IMR-90 (cell line): ENCODE measurements at regions not wholly inside any gene's neighbourhood (a gene's known extent, or its start where the extent isn't known, plus 50 kb on each side); places are given as distances from the start of the nearest gene placed in this dataset.

ENCODE experiments used
- ATAC-seq: fragments of 200-7000 bp; cut with Tn5 transposase; 2 replicates; pipeline ENCODE4 v1.9.1; 2020; ENCODE audit warnings: low read depth, mild to moderate bottlenecking, moderate library complexity
- BruUV-seq: library from RNA; stranded (reverse); fragments of 400-500 nt; replicated peaks from 2 replicates; lab custom pipeline; 2021; lab: Mats Ljungman, UMichigan
- CTCF ChIA-PET: fragments of 300-600 bp; formaldehyde crosslinking; extraction: SDS; loops from one replicate; lab custom pipeline; 2021; ENCODE audit warnings: antibody characterized with exemption; lab: Yijun Ruan, JAX
- POLR2A ChIA-PET: fragments of 300-600 bp; sonication (Branson Sonifier 250); formaldehyde crosslinking; loops from one replicate; lab custom pipeline; 2022; ENCODE audit warnings: antibody characterized with exemption; ENCODE audit not compliant: unreplicated experiment; lab: Charles Lee
- DNase-seq: peaks from one replicate; pipeline ENCODE4 v3.0.0; 2013
- H2AFZ ChIP-seq: replicated peaks from 2 replicates; pipeline ENCODE3; 2013; ENCODE audit warnings: low read length, mild to moderate bottlenecking; ENCODE audit not compliant: poor library complexity
- H2AK5ac ChIP-seq: 2 replicates; pipeline ENCODE4 v1.6.1; 2013; ENCODE audit warnings: low read depth, low read length, inconsistent platforms
- H2AK9ac ChIP-seq: replicated peaks from 2 replicates; pipeline ENCODE3; 2013; ENCODE audit warnings: mild to moderate bottlenecking, low read depth, low read length, moderate library complexity; ENCODE audit not compliant: poor library complexity
- H2BK120ac ChIP-seq: 2 replicates; pipeline ENCODE4 v1.6.1; 2013; ENCODE audit warnings: low read depth, low read length, inconsistent platforms
- H2BK15ac ChIP-seq: 3 replicates; pipeline ENCODE4 v1.6.1; 2013; ENCODE audit warnings: low read depth, low read length, inconsistent platforms
- H2BK20ac ChIP-seq: 2 replicates; pipeline ENCODE4 v1.6.1; 2013; ENCODE audit warnings: low read depth, mild to moderate bottlenecking, inconsistent platforms, low read length, moderate library complexity
- H2BK5ac ChIP-seq: 2 replicates; pipeline ENCODE4 v1.6.1; 2013; ENCODE audit warnings: mild to moderate bottlenecking, low read depth, low read length, inconsistent platforms; ENCODE audit not compliant: poor library complexity, severe bottlenecking
- H3K14ac ChIP-seq: replicated peaks from 2 replicates; pipeline ENCODE4 v1.6.1; 2013; ENCODE audit warnings: low read depth, low read length, inconsistent platforms
- H3K18ac ChIP-seq: 2 replicates; pipeline ENCODE4 v1.6.1; 2013; ENCODE audit warnings: low read depth, low read length, control low read depth
- H3K23ac ChIP-seq: 2 replicates; pipeline ENCODE4 v1.6.1; 2013; ENCODE audit warnings: low read depth, low read length, inconsistent platforms
- H3K27ac ChIP-seq: 2 replicates; pipeline ENCODE4 v1.5.1; 2013; ENCODE audit warnings: mild to moderate bottlenecking, control low read depth, low read length; ENCODE audit not compliant: insufficient read depth
- H3K27me3 ChIP-seq: 2 replicates; pipeline ENCODE4 v1.6.1; 2013; ENCODE audit warnings: low read length; ENCODE audit not compliant: control insufficient read depth, insufficient read depth
- H3K36me3 ChIP-seq: 2 replicates; pipeline ENCODE4 v1.6.1; 2013; ENCODE audit warnings: low read length, mixed read lengths; ENCODE audit not compliant: control insufficient read depth, insufficient read depth
- H3K4ac ChIP-seq: 2 replicates; pipeline ENCODE4 v1.6.1; 2013; ENCODE audit warnings: low read depth, low read length, inconsistent platforms
- H3K4me1 ChIP-seq: 2 replicates; pipeline ENCODE4 v1.6.1; 2013; ENCODE audit warnings: low read length, mixed read lengths; ENCODE audit not compliant: control insufficient read depth, insufficient read depth
- H3K4me2 ChIP-seq: 2 replicates; pipeline ENCODE4 v1.6.1; 2013; ENCODE audit warnings: low read depth, mild to moderate bottlenecking, control low read depth, low read length, moderate library complexity
- H3K4me3 ChIP-seq: 2 replicates; pipeline ENCODE4 v1.5.1; 2013; ENCODE audit warnings: low read depth, mild to moderate bottlenecking, control low read depth, low read length, moderate library complexity; ENCODE audit not compliant: insufficient read depth
- H3K56ac ChIP-seq: 2 replicates; pipeline ENCODE4 v1.6.1; 2013; ENCODE audit warnings: low read length, inconsistent platforms; ENCODE audit not compliant: insufficient read depth; ENCODE audit errors: extremely low read depth
- H3K79me1 ChIP-seq, 2 experiments: 2 replicates each; pipeline ENCODE4 v1.6.1; 2013; ENCODE audit warnings: low read length in 2 of 2, inconsistent platforms in 1 of 2, low read depth in 1 of 2
- H3K9ac ChIP-seq: 2 replicates; pipeline ENCODE4 v1.6.1; 2013; ENCODE audit warnings: low read depth, low read length, control low read depth
- H3K9me1 ChIP-seq: 2 replicates; pipeline ENCODE4 v1.6.1; 2013; ENCODE audit warnings: low read length, inconsistent platforms; ENCODE audit not compliant: insufficient read depth
- H3K9me3 ChIP-seq: 2 replicates; pipeline ENCODE4 v1.6.1; 2013; ENCODE audit warnings: low read length; ENCODE audit not compliant: control insufficient read depth, insufficient read depth
- H4K20me1 ChIP-seq: 2 replicates; pipeline ENCODE4 v1.6.1; 2013; ENCODE audit warnings: low read length, inconsistent platforms; ENCODE audit not compliant: insufficient read depth
- H4K5ac ChIP-seq: 2 replicates; pipeline ENCODE4 v1.6.1; 2013; ENCODE audit warnings: mild to moderate bottlenecking, low read depth, low read length, control low read depth
- H4K8ac ChIP-seq, 2 experiments: 2 replicates each; pipeline ENCODE4 v1.6.1; 2013; ENCODE audit warnings: low read depth in 2 of 2, low read length in 2 of 2, control low read depth in 1 of 2, inconsistent platforms in 1 of 2
- H4K91ac ChIP-seq: 2 replicates; pipeline ENCODE4 v1.6.1; 2013; ENCODE audit warnings: low read depth, low read length, inconsistent platforms; ENCODE audit not compliant: insufficient read depth
- BHLHE40 ChIP-seq: fragments of 150-350 bp; IDR thresholded peaks from 2 replicates; pipeline ENCODE4 v1.6.1; 2016; ENCODE audit warnings: mild to moderate bottlenecking, low read depth, low read length
- CEBPB ChIP-seq: IDR thresholded peaks from 2 replicates; pipeline ENCODE4 v1.6.1; 2012; ENCODE audit warnings: low read depth, low read length, improper control_type of control experiment
- CHD1 ChIP-seq: IDR thresholded peaks from 2 replicates; pipeline ENCODE4 v1.6.1; 2012; ENCODE audit warnings: low read depth, low read length, improper control_type of control experiment
- CTCF ChIP-seq: conservative IDR thresholded peaks from 2 replicates; pipeline ENCODE4 v1.5.1; 2012; ENCODE audit warnings: mild to moderate bottlenecking, low read depth, low read length, improper control_type of control experiment
- ELK1 ChIP-seq: fragments of 150-350 bp; IDR thresholded peaks from 2 replicates; pipeline ENCODE4 v1.6.1; 2016; ENCODE audit warnings: low read depth, mild to moderate bottlenecking, low read length, moderate library complexity, borderline replicate concordance
- FOS ChIP-seq: fragments of 150-350 bp; IDR thresholded peaks from 2 replicates; pipeline ENCODE4 v1.6.1; 2016; ENCODE audit warnings: low read depth, low read length
- MAFK ChIP-seq: IDR thresholded peaks from 2 replicates; pipeline ENCODE4 v1.6.1; 2012; ENCODE audit warnings: low read depth, low read length, improper control_type of control experiment
- MAZ ChIP-seq: IDR thresholded peaks from 2 replicates; pipeline ENCODE4 v1.6.1; 2012; ENCODE audit warnings: low read depth, mild to moderate bottlenecking, low read length, improper control_type of control experiment, moderate library complexity, borderline replicate concordance
- MXI1 ChIP-seq: IDR thresholded peaks from 2 replicates; pipeline ENCODE4 v1.6.1; 2012; ENCODE audit warnings: low read depth, mild to moderate bottlenecking, low read length, moderate library complexity, borderline replicate concordance
- NFE2L2 ChIP-seq: fragments of 150-350 bp; IDR thresholded peaks from 2 replicates; pipeline ENCODE4 v1.6.1; 2016; ENCODE audit warnings: low read depth, mild to moderate bottlenecking, low read length
- POLR2A ChIP-seq: IDR thresholded peaks from 2 replicates; pipeline ENCODE4 v1.6.1; 2012; ENCODE audit warnings: mild to moderate bottlenecking, low read depth, low read length
- RAD21 ChIP-seq: IDR thresholded peaks from 2 replicates; pipeline ENCODE4 v1.6.1; 2012; ENCODE audit warnings: low read length, improper control_type of control experiment
- RCOR1 ChIP-seq: IDR thresholded peaks from 2 replicates; pipeline ENCODE4 v1.6.1; 2012; ENCODE audit warnings: mild to moderate bottlenecking, low read length, improper control_type of control experiment; ENCODE audit not compliant: insufficient replicate concordance
- RFX5 ChIP-seq: IDR thresholded peaks from 2 replicates; pipeline ENCODE4 v1.8.0; 2012; ENCODE audit warnings: low read depth, mild to moderate bottlenecking, low read length, moderate library complexity
- SMC3 ChIP-seq: fragments of 150-350 bp; IDR thresholded peaks from 2 replicates; pipeline ENCODE4 v1.6.1; 2016; ENCODE audit warnings: low read depth, mild to moderate bottlenecking, antibody characterized with exemption, low read length, moderate library complexity
- USF2 ChIP-seq: fragments of 150-350 bp; IDR thresholded peaks from 2 replicates; pipeline ENCODE4 v1.6.1; 2017; ENCODE audit warnings: mild to moderate bottlenecking, antibody characterized with exemption, low read length, low read depth
- WGBS, 2 experiments: methylation state at CpG; one replicate each; pipeline versions ENCODE4 v1.1.5 to v1.1.7; 2013; ENCODE audit warnings: missing lambda C conversion rate in 2 of 2; ENCODE audit not compliant: insufficient read length in 1 of 2; ENCODE audit errors: extremely low coverage in 2 of 2; 5-methylcytosine and 5-hydroxymethylcytosine counted together
- dilution Hi-C: fragments of 300-500 bp; cut with HindIII; formaldehyde crosslinking; loops from one replicate; pipeline ENCODE4 v1.14.3; 2018; ENCODE audit warnings: low sequenced_read_pairs; ENCODE audit not compliant: unreplicated experiment
- in situ Hi-C: fragments of 300-500 bp; cut with MboI; formaldehyde crosslinking; loops from 3 replicates; pipeline ENCODE4 v1.14.3; 2019; ENCODE audit warnings: low sequenced_read_pairs, inconsistent platforms, mixed read lengths
- intact Hi-C: fragments of 100-400 bp; cut with micrococcal nuclease; formaldehyde crosslinking; loops from 2 replicates; pipeline ENCODE4 v1.10.0; 2022

GRCh38 chr3:68306571-68306970, 625.8 kb downstream of the TAFA4 start:
- H3K27me3 ChIP-seq, result no peaks in the 10 kb centered on the region
- H3K56ac ChIP-seq, result no peak overlapping the region
- H2AK5ac ChIP-seq, result no peak overlapping the region
- ChIA-PET CTCF (no interaction called here), POLR2A (no interaction called here)
- no peak overlapping the region for H3K4me2 ChIP-seq
- H4K91ac ChIP-seq, result no peak overlapping the region
- no peak overlapping the region for H3K14ac ChIP-seq
- in situ Hi-C loops, result no loop called here
- TF ChIP-seq SMC3 (no peak), MAFK (no peak), CTCF (no peak), USF2 (no peak), CEBPB (no peak), MXI1 (no peak), MAZ (no peak), POLR2A (no peak), RAD21 (no peak), RCOR1 (no peak), RFX5 (no peak), BHLHE40 (no peak), CHD1 (no peak), NFE2L2 (no peak), ELK1 (no peak), FOS (no peak)
- no peaks in the 10 kb centered on the region for H3K79me1 ChIP-seq
- no peak overlapping the region for H2AK9ac ChIP-seq
- ATAC-seq (no peak), DNase-seq (no peak)
- H2AFZ ChIP-seq, result no peak overlapping the region
- H2BK5ac ChIP-seq, result no peak overlapping the region
- no peak overlapping the region for H3K27ac ChIP-seq
- no peaks in the 10 kb centered on the region for H4K20me1 ChIP-seq
- H4K8ac ChIP-seq, result no peak overlapping the region
- WGBS, 2 experiments, result no CpG with 5 or more reads among the region's 2 CpGs
- no peaks in the 10 kb centered on the region for H3K36me3 ChIP-seq
- intact Hi-C loops, result no loop called here
- dilution Hi-C loops, result no loop called here
- no peaks in the 10 kb centered on the region for H3K4me1 ChIP-seq
- no peak overlapping the region for H3K4ac ChIP-seq
- H2BK120ac ChIP-seq, result no peak overlapping the region
- H3K18ac ChIP-seq, result no peak overlapping the region
- no TSS peak for BruUV-seq
- no peak overlapping the region for H4K5ac ChIP-seq
- no peak overlapping the region for H3K23ac ChIP-seq
- H2BK20ac ChIP-seq, result no peak overlapping the region
- no peak overlapping the region for H3K9ac ChIP-seq
- no peaks in the 10 kb centered on the region for H3K9me1 ChIP-seq
- no peak overlapping the region for H2BK15ac ChIP-seq
- H3K9me3 ChIP-seq, result no peaks in the 10 kb centered on the region
- no peak overlapping the region for H3K4me3 ChIP-seq
